Subcutaneous abdominal adipose tissue (tissue), 5 donors: ENCODE measurements at regions not wholly inside any gene's neighbourhood (a gene's known extent, or its start where the extent isn't known, plus 50 kb on each side); places are given as distances from the start of the nearest gene placed in this dataset.

ENCODE experiments used
- H3K27ac ChIP-seq: one replicate; pipeline ENCODE4 v1.7.0; 2013; ENCODE audit warnings: low read depth, mild to moderate bottlenecking, inconsistent platforms, low read length, moderate library complexity
- H3K27me3 ChIP-seq, 5 donors: one replicate each; pipeline ENCODE4 v1.7.0; 2013; ENCODE audit warnings: low read length in 5 of 5, inconsistent platforms in 1 of 5; ENCODE audit not compliant: control insufficient read depth in 5 of 5, insufficient read depth in 4 of 5
- H3K36me3 ChIP-seq, 5 donors: one replicate each; pipeline ENCODE4 v1.7.0; 2013; ENCODE audit warnings: low read length in 5 of 5; ENCODE audit not compliant: control insufficient read depth in 5 of 5, insufficient read depth in 5 of 5
- H3K4me1 ChIP-seq, 5 donors: one replicate each; pipeline ENCODE4 v1.7.0; 2013; ENCODE audit warnings: low read length in 5 of 5, mild to moderate bottlenecking in 3 of 5, moderate library complexity in 1 of 5; ENCODE audit not compliant: control insufficient read depth in 5 of 5, insufficient read depth in 5 of 5
- H3K4me3 ChIP-seq, 5 donors: one replicate each; pipeline ENCODE4 v1.7.0; 2013; ENCODE audit warnings: low read length in 5 of 5, low read depth in 1 of 5
- H3K9ac ChIP-seq, 5 donors: one replicate each; pipeline ENCODE4 v1.7.0; 2013; ENCODE audit warnings: low read length in 5 of 5, mild to moderate bottlenecking in 4 of 5, moderate library complexity in 3 of 5
- H3K9me3 ChIP-seq, 5 donors: one replicate each; pipeline ENCODE4 v1.7.0; 2013; ENCODE audit warnings: low read length in 5 of 5; ENCODE audit not compliant: control insufficient read depth in 5 of 5
- donor health status: healthy.
- donor health status: healthy.
- donor health status: healthy.
- donor health status: healthy.
- donor health status: healthy.

- Histone ChIP-seq H3K9me3 (no peaks in the 10 kb centered on the region), H3K4me3 (no peak overlapping the region), H3K27ac (no peak overlapping the region), H3K36me3 (no peaks in the 10 kb centered on the region), H3K27me3 (no peaks in the 10 kb centered on the region), H3K4me1 (no peaks in the 10 kb centered on the region), H3K9ac (no peak overlapping the region)
Measured at GRCh38 chr20:55375920-55376319, 629.4 kb downstream of the CBLN4 start.

GRCh38 chr20:55365745-55366144, 639.6 kb downstream of the CBLN4 start:
- Histone ChIP-seq H3K9ac (no peak overlapping the region), H3K27ac (no peak overlapping the region), H3K4me1 (no peaks in the 10 kb centered on the region), H3K36me3 (no peaks in the 10 kb centered on the region), H3K4me3 (no peak overlapping the region), H3K27me3 (no peaks in the 10 kb centered on the region), H3K9me3 (peaks cover 0 to 7% (median 0%) of the 10 kb centered on the region in 5 donors)

- no peaks in the 10 kb centered on the region for H3K4me1 ChIP-seq
- H3K27me3 ChIP-seq, result no peaks in the 10 kb centered on the region
- H3K27ac ChIP-seq, result no peak overlapping the region
- no peak overlapping the region for H3K9ac ChIP-seq
- H3K36me3 ChIP-seq, result no peaks in the 10 kb centered on the region
- H3K9me3 ChIP-seq, result no peaks in the 10 kb centered on the region
- H3K4me3 ChIP-seq, result no peak overlapping the region
Measured at GRCh38 chr20:55360895-55361294, 644.4 kb downstream of the CBLN4 start.

DNA sequence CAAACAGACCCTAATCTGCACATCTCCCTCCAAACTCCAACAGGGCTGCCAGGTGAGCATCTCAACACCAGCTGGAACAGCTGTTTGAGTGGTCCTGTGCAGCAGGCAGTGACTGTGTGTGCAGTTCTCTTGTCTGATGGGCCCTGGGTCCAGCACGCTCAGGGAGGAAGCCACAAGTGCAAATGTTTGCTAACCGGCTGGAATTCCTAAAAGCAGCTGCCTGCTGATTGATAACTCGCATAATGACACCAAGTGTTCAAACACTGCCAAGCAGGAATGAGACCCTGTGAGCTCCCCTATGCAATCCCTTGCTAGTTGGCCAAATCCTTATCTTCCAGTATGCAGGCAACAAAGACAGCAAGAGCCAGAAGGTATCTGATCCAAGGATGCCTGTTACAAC, 650.6 kb downstream of the CBLN4 start:
- no peak overlapping the region for H3K27ac ChIP-seq
- H3K4me3 ChIP-seq, result no peak overlapping the region
- H3K9ac ChIP-seq, result no peak overlapping the region
- H3K36me3 ChIP-seq, result no peaks in the 10 kb centered on the region
- no peaks in the 10 kb centered on the region for H3K27me3 ChIP-seq
- peaks cover 0 to 10% (median 0%) of the 10 kb centered on the region in 5 donors for H3K4me1 ChIP-seq
- H3K9me3 ChIP-seq, result no peaks in the 10 kb centered on the region

DNA sequence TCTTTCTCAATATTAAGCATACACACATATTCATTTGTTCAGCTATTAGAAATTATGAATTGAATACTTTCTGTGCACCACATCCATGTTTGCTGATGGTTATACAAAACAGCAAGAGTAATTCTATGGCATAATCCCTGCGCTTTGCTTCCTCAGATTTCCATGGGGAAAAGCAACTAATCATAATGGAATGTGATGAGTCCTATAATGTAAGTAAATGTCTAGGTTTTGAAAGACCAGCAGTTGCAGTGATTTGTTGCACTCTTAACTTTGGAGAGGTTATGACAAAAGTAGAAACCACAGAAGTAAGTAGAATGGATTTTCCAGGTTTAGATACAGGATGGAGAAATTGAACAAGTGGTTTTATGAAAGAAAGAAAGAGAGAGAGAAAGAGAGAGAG, 652.1 kb downstream of the CBLN4 start:
- Histone ChIP-seq H3K27me3 (no peaks in the 10 kb centered on the region), H3K27ac (no peak overlapping the region), H3K4me1 (peaks cover 0 to 10% (median 0%) of the 10 kb centered on the region in 5 donors), H3K36me3 (no peaks in the 10 kb centered on the region), H3K9ac (no peak overlapping the region), H3K9me3 (no peaks in the 10 kb centered on the region), H3K4me3 (no peak overlapping the region)

DNA sequence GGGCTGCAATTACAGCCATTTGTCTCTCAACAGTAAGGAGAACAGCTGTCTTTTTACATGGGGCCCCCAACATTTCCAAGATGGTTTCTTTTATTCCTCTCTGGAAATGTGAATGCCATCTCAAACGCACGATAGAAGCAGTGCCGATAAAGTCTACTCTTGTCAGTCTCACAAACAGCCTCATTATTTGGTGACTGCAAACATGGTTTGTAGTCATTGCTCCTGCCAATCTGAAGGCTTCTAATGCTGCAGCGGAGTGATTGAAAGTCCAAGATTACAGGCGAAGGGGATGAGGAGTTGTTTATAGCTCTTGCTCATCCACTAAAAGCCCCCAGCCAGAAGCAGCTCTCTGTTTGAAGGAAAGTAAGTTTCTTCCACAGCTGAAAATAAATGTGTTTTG, 657.1 kb downstream of the CBLN4 start:
- no peaks in the 10 kb centered on the region for H3K36me3 ChIP-seq
- H3K27ac ChIP-seq, result no peak overlapping the region
- H3K9me3 ChIP-seq, result no peaks in the 10 kb centered on the region
- no peak overlapping the region for H3K9ac ChIP-seq
- H3K4me1 ChIP-seq, result peaks cover 0 to 4% (median 0%) of the 10 kb centered on the region in 5 donors
- no peaks in the 10 kb centered on the region for H3K27me3 ChIP-seq
- no peak overlapping the region for H3K4me3 ChIP-seq

- H3K27me3 ChIP-seq, result no peaks in the 10 kb centered on the region
- H3K4me3 ChIP-seq, result no peak overlapping the region
- no peaks in the 10 kb centered on the region for H3K9me3 ChIP-seq
- no peak overlapping the region for H3K27ac ChIP-seq
- no peaks in the 10 kb centered on the region for H3K4me1 ChIP-seq
- H3K9ac ChIP-seq, result no peak overlapping the region
- no peaks in the 10 kb centered on the region for H3K36me3 ChIP-seq
Measured at GRCh38 chr20:55342822-55343221, 662.5 kb downstream of the CBLN4 start.

DNA sequence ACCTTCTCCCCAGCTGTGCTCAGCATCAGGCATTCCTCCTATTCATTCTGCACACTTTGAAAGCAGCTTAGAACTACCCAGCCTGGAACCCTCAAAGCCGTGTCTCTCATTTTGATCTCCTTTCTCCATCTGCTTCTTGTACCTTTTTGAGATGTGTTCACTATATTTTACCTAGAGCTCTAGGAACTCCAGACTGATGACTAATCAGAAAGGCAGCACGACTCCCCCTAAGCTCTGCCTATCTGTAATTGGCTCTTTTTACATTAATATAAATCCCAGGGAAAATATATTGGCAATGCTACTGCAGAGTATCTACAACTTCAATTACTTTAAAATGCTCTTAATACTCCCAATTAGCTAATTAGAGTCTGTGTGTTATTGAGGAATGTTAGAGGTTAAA, 671.5 kb downstream of the CBLN4 start:
- H3K27ac ChIP-seq, result no peak overlapping the region
- no peaks in the 10 kb centered on the region for H3K27me3 ChIP-seq
- H3K36me3 ChIP-seq, result no peaks in the 10 kb centered on the region
- no peak overlapping the region for H3K4me3 ChIP-seq
- no peaks in the 10 kb centered on the region for H3K4me1 ChIP-seq
- H3K9ac ChIP-seq, result no peak overlapping the region
- H3K9me3 ChIP-seq, result no peaks in the 10 kb centered on the region

DNA sequence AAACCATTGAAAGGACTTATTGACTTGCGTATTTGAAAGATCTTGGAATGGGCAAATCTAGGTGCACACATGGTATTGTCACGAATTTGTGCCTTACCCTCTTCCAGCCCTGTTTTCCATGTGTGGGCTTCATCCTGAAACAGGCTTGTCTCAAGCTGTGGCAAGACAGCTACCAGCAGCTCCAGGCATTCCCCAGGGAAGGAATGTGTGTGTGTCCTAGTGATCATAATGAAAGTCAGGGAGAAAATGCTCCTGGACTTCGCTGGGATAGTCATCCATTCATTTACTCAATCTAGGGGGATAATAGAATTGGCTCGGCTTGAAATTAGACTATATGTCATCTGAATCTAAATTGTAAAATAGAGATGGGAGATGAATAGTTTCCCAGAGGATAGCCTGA, 676.2 kb downstream of the CBLN4 start:
- Histone ChIP-seq H3K4me3 (no peak overlapping the region), H3K27ac (no peak overlapping the region), H3K36me3 (no peaks in the 10 kb centered on the region), H3K4me1 (no peaks in the 10 kb centered on the region), H3K27me3 (no peaks in the 10 kb centered on the region), H3K9ac (no peak overlapping the region), H3K9me3 (no peaks in the 10 kb centered on the region)

DNA sequence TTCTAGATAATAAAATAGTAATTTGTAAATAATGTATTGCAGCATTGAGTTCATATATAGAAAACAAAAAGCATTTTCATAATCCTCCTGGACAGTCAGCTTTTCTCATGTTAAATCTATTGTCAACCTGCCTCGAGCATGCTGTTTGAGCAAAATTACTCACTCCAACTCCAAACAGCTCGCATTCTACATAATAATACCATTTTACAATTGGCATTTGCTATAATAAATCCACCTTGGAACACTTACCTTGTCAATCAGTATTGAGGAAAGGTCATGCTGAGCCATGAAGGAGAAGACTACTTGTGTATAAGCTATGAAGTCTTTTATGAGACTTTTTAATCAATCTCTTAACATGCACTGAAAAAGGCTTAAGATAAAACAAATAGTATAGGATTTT, 682.6 kb downstream of the CBLN4 start:
- no peaks in the 10 kb centered on the region for H3K9me3 ChIP-seq
- no peaks in the 10 kb centered on the region for H3K36me3 ChIP-seq
- H3K4me3 ChIP-seq, result no peak overlapping the region
- no peaks in the 10 kb centered on the region for H3K4me1 ChIP-seq
- H3K27me3 ChIP-seq, result no peaks in the 10 kb centered on the region
- no peak overlapping the region for H3K9ac ChIP-seq
- H3K27ac ChIP-seq, result no peak overlapping the region

DNA sequence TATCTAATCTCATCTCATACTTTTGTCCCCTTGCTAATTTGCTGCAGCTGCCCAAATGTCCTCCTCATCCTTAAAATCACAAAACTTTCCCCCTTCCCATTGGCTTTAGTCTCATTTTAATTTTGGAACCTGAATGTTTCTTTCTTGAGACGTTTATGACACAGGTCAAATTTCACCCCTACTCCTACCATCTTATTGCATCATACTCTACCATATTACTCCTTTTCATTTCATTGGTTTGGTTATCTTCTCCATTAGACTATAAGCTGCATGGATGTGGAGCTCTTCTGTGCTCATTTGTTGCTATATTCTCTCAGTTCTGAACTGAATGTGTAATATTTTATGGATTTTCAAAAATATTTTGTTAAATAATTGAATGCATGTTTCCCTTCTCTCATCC, 688.6 kb downstream of the CBLN4 start:
- H3K4me1 ChIP-seq, result peaks cover 0 to 3% (median 0%) of the 10 kb centered on the region in 5 donors
- H3K4me3 ChIP-seq, result no peak overlapping the region
- H3K27me3 ChIP-seq, result no peaks in the 10 kb centered on the region
- no peaks in the 10 kb centered on the region for H3K36me3 ChIP-seq
- no peak overlapping the region for H3K27ac ChIP-seq
- no peaks in the 10 kb centered on the region for H3K9me3 ChIP-seq
- no peak overlapping the region for H3K9ac ChIP-seq
